K562 (cell line): ENCODE measurements at regions not wholly inside any gene's neighbourhood (a gene's known extent, or its start where the extent isn't known, plus 50 kb on each side); places are given as distances from the start of the nearest gene placed in this dataset.

Experiments used
- ATAC-seq: fragments of 200-7000 bp; cut with Tn5 transposase; 3 replicates; pipeline ENCODE4 v1.9.1; 2020; ENCODE audit warnings: moderate library complexity
- BruUV-seq: library from RNA; stranded (reverse); fragments of 400-500 nt; replicated peaks from 2 replicates; lab custom pipeline; 2021; lab: Mats Ljungman, UMichigan
- CTCF ChIA-PET: fragments of 300-600 bp; formaldehyde crosslinking; extraction: SDS; loops from one replicate; lab custom pipeline; 2021; ENCODE audit warnings: low intra/inter-chr PET ratio; lab: Yijun Ruan, JAX
- POLR2A ChIA-PET: fragments of 300-600, 350-650 bp; sonication (Branson Sonifier 250); formaldehyde crosslinking; extraction: SDS; loops from one replicate; lab custom pipeline; 2021; ENCODE audit warnings: antibody characterized with exemption, inconsistent platforms; lab: Yijun Ruan, JAX
- DNase-seq, 4 experiments: peaks; one replicate each; pipeline versions ENCODE4 v3.0.0 to v3.0.0-alpha.2; 2011 to 2018; ENCODE audit warnings: low spot score in 3 of 4, mixed read lengths in 3 of 4; ENCODE audit errors: extremely low read depth in 1 of 4
- FAIRE-seq: peaks from 2 replicates; lab custom pipeline; 2011; peaks lifted over from hg19 to GRCh38; lab: Jason Lieb, UNC
- H2AFZ ChIP-seq: 2 replicates; pipeline ENCODE4 v1.6.0; 2011; ENCODE audit warnings: low read depth, low read length, control low read depth, inconsistent platforms
- H3K27ac ChIP-seq: fragments of 200-600 bp; 3 replicates; pipeline ENCODE4 v1.8.0; 2011; ENCODE audit warnings: low read depth, mild to moderate bottlenecking, control low read depth, inconsistent platforms, low read length, moderate library complexity, mixed read lengths; ENCODE audit errors: extremely low read depth
- H3K27me3 ChIP-seq, 2 experiments: fragments of 300-600 bp in 1 of 2; 2 replicates in 1 of 2; 3 replicates in 1 of 2; pipeline versions ENCODE4 v1.6.0 to v1.8.0; 2011; ENCODE audit warnings: inconsistent platforms in 2 of 2, low read length in 2 of 2, mild to moderate bottlenecking in 1 of 2, mixed read lengths in 1 of 2, moderate library complexity in 1 of 2; ENCODE audit not compliant: control insufficient read depth in 2 of 2, insufficient read depth in 2 of 2
- H3K36me3 ChIP-seq: fragments of 300-600 bp; 3 replicates; pipeline ENCODE4 v1.8.0; 2011; ENCODE audit warnings: mild to moderate bottlenecking, low read length, inconsistent platforms; ENCODE audit not compliant: control insufficient read depth, insufficient read depth
- H3K4me1 ChIP-seq, 2 experiments: fragments of 200-600 bp in 1 of 2; replicated peaks in 1 of 2; 2 replicates in 1 of 2; 3 replicates in 1 of 2; pipeline versions ENCODE4 v1.5.1 to v1.8.0; 2011; ENCODE audit warnings: inconsistent platforms in 2 of 2, low read length in 2 of 2, mild to moderate bottlenecking in 1 of 2, mixed read lengths in 1 of 2, moderate library complexity in 1 of 2; ENCODE audit not compliant: control insufficient read depth in 2 of 2, insufficient read depth in 2 of 2
- H3K4me2 ChIP-seq: 2 replicates; pipeline ENCODE4 v1.6.1; 2011; ENCODE audit warnings: low read length, control low read depth, inconsistent platforms, mixed read lengths; ENCODE audit not compliant: insufficient read depth
- H3K4me3 ChIP-seq: fragments of 200-600 bp; sonication (generic), shearing (Covaris generic); 2 replicates; pipeline ENCODE4 v1.5.1; 2016; ENCODE audit warnings: control low read depth, inconsistent platforms
- H3K79me2 ChIP-seq: fragments of 200-600 bp; 3 replicates; pipeline ENCODE4 v1.8.0; 2011; ENCODE audit warnings: low read length, inconsistent platforms; ENCODE audit not compliant: control insufficient read depth, insufficient read depth
- H3K9ac ChIP-seq, 2 experiments: 2 replicates each; pipeline versions ENCODE4 v1.6.0 to v1.6.1; 2011; ENCODE audit warnings: low read depth in 2 of 2, low read length in 2 of 2, control low read depth in 1 of 2, inconsistent platforms in 1 of 2, mild to moderate bottlenecking in 1 of 2, mixed read lengths in 1 of 2; ENCODE audit not compliant: insufficient read depth in 1 of 2
- H3K9me1 ChIP-seq: one replicate; pipeline ENCODE4 v1.6.0; 2011; ENCODE audit warnings: inconsistent platforms, mild to moderate bottlenecking, low read length, moderate library complexity; ENCODE audit not compliant: control insufficient read depth, insufficient read depth
- H3K9me3 ChIP-seq: replicated peaks from 2 replicates; pipeline ENCODE4 v1.5.1; 2011; ENCODE audit warnings: low read depth, low read length, inconsistent platforms; ENCODE audit not compliant: control insufficient read depth, insufficient read depth
- H4K20me1 ChIP-seq: replicated peaks from 2 replicates; pipeline ENCODE4 v1.6.1; 2011; ENCODE audit warnings: low read length, inconsistent platforms, mixed read lengths; ENCODE audit not compliant: control insufficient read depth, insufficient read depth
- BHLHE40 ChIP-seq: IDR thresholded peaks from 2 replicates; pipeline ENCODE4 v1.6.1; 2011; ENCODE audit warnings: low read length, improper control_type of control experiment
- FOXA1 ChIP-seq: fragments of 450-650 bp; IDR thresholded peaks from 2 replicates; pipeline ENCODE4 v1.6.1; 2016; ENCODE audit warnings: mild to moderate bottlenecking, borderline replicate concordance
- FOXK2 ChIP-seq, 2 experiments: fragments of 450-650 bp; IDR thresholded peaks in 1 of 2; conservative IDR thresholded peaks in 1 of 2; 2 replicates each; pipeline ENCODE4 v1.6.1; 2016; ENCODE audit warnings: low read depth in 2 of 2, mild to moderate bottlenecking in 1 of 2
- ILF3 ChIP-seq: fragments of 450-650 bp; IDR thresholded peaks from 2 replicates; pipeline ENCODE4 v1.6.1; 2018; ENCODE audit warnings: antibody characterized with exemption, mild to moderate bottlenecking, moderate library complexity, borderline replicate concordance
- KAT7 ChIP-seq: sonication (generic); formaldehyde crosslinking; IDR thresholded peaks from 2 replicates; pipeline ENCODE4 v1.8.0; 2022; ENCODE audit warnings: missing genetic modification reagents, mild to moderate bottlenecking, borderline replicate concordance
- KDM4B ChIP-seq, 2 experiments: fragments of 450-650 bp in 1 of 2; sonication (generic) in 1 of 2; IDR thresholded peaks; 2 replicates each; pipeline ENCODE4 v1.6.1; 2016 to 2017; ENCODE audit warnings: borderline replicate concordance in 2 of 2, antibody characterized with exemption in 1 of 2, low read depth in 1 of 2, mild to moderate bottlenecking in 1 of 2
- LARP7 ChIP-seq: fragments of 450-650 bp; IDR thresholded peaks from 2 replicates; pipeline ENCODE4 v1.6.1; 2016
- MCM2 ChIP-seq: fragments of 450-650 bp; IDR thresholded peaks from 2 replicates; pipeline ENCODE4 v1.6.1; 2017; ENCODE audit warnings: low read depth, mild to moderate bottlenecking
- NBN ChIP-seq: fragments of 450-650 bp; IDR thresholded peaks from 2 replicates; pipeline ENCODE4 v1.6.1; 2016; ENCODE audit warnings: low read depth, mild to moderate bottlenecking
- NR3C1 ChIP-seq: sonication (generic); formaldehyde crosslinking; IDR thresholded peaks from 2 replicates; pipeline ENCODE4 v1.8.1; 2022; ENCODE audit warnings: missing genetic modification reagents
- PCBP1 ChIP-seq: fragments of 200-400 bp; formaldehyde crosslinking; IDR thresholded peaks from 2 replicates; pipeline ENCODE4 v1.6.1; 2018; ENCODE audit warnings: mild to moderate bottlenecking, low read depth, low read length; ENCODE audit not compliant: poor library complexity, severe bottlenecking
- RBM17 ChIP-seq: fragments of 200-400 bp; formaldehyde crosslinking; IDR thresholded peaks from 2 replicates; pipeline ENCODE4 v1.6.1; 2017; ENCODE audit warnings: low read depth, mild to moderate bottlenecking, low read length, borderline replicate concordance
- SMARCA4 ChIP-seq: fragments of 450-650 bp; IDR thresholded peaks from 2 replicates; pipeline ENCODE4 v1.6.1; 2016
- ZKSCAN8 ChIP-seq: fragments of 200-800 bp; sonication (Bioruptor generic); IDR thresholded peaks from 2 replicates; pipeline ENCODE4 v1.6.1; 2016; ENCODE audit warnings: missing genetic modification characterization, missing compliant biosample characterization
- ZNF174 ChIP-seq: fragments of 250-450 bp; sonication (Bioruptor Pico); IDR thresholded peaks from 2 replicates; pipeline ENCODE4 v1.4.0; 2020; ENCODE audit warnings: mild to moderate bottlenecking
- ZNF431 ChIP-seq: sonication (generic); formaldehyde crosslinking; IDR thresholded peaks from 2 replicates; pipeline ENCODE4 v1.8.0; 2022; ENCODE audit warnings: mild to moderate bottlenecking, missing genetic modification reagents
- ZNF57 ChIP-seq: fragments of 450-650 bp; formaldehyde crosslinking; IDR thresholded peaks from 2 replicates; pipeline ENCODE4 v1.4.0; 2020; ENCODE audit warnings: mild to moderate bottlenecking, moderate library complexity
- ZNF780A ChIP-seq: fragments of 250-450 bp; sonication (Bioruptor Pico); IDR thresholded peaks from 2 replicates; pipeline ENCODE4 v1.5.0; 2021; ENCODE audit warnings: mild to moderate bottlenecking
- WGBS: fragments of 100-300 bp; shearing (Covaris generic); methylation state at CpG from one replicate; pipeline ENCODE4 v1.1.6; 2016; ENCODE audit warnings: low coverage, mixed read lengths; ENCODE audit not compliant: insufficient coverage; ENCODE audit errors: missing lambda C conversion rate; 5-methylcytosine and 5-hydroxymethylcytosine counted together
- in situ Hi-C: fragments of 300-500 bp; cut with MboI; formaldehyde crosslinking; loops from 4 replicates; pipeline ENCODE4 v1.15.0; 2018; ENCODE audit warnings: inconsistent platforms, mixed read lengths
- intact Hi-C: fragments of 100-400 bp; cut with micrococcal nuclease; formaldehyde crosslinking; loops from 2 replicates; pipeline ENCODE4 v1.14.2; 2022
- TF ChIP-seq, protein P1 (sequence below): fragments of 250-450 bp; sonication (Bioruptor Pico); IDR thresholded peaks from 2 replicates; pipeline ENCODE4 v1.8.0; 2022; ENCODE audit warnings: moderate library complexity, mild to moderate bottlenecking, inconsistent platforms

DNA sequence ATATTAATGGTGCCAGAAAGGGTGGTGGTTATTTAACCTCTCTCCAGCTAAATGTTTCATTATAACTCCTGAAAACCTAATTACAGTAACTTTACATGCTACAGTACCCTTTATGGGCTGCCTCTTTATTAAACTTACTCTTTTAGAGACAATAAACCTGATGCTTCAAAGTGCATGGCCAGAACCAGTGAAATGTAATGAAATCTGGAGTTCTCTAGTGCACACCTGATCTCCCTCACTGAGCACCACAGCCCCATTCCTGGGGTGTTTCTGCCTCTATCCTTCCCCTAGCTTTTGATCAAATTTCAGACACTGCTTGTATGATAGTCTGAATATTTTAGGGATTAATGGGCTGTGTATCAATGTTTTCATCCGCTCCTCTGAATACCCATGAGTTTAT is 306.5 kb upstream of the WWC1 start:
- TF ChIP-seq ZNF780A (CRISPR knock-in tag) (no peak), PCBP1 (no peak), SMARCA4 (no peak), ILF3 (no peak), ZNF174 (no peak), RBM17 (no peak), ZNF431 (no peak), ZNF57 (no peak), FOXA1 (no peak)
- no peaks in the 10 kb centered on the region for H4K20me1 ChIP-seq
- in situ Hi-C loops, result no loop called here
- no peaks in the 10 kb centered on the region for H3K4me1 ChIP-seq
- CTCF ChIA-PET, result no interaction called here
- FAIRE-seq, result no peak
- no TSS peak for BruUV-seq
- no peak overlapping the region for H3K4me3 ChIP-seq
- no peak overlapping the region for H3K9ac ChIP-seq
- H3K9me3 ChIP-seq, result no peaks in the 10 kb centered on the region
- H3K9me1 ChIP-seq, result no peaks in the 10 kb centered on the region
- H2AFZ ChIP-seq, result no peak overlapping the region
- POLR2A ChIA-PET, result no interaction called here
- no peak overlapping the region for H3K4me2 ChIP-seq
- no peak for DNase-seq
- intact Hi-C loops, result no loop called here
- WGBS, result 0% methylated on average over 1 of the region's 1 CpG
- H3K27ac ChIP-seq, result no peak overlapping the region
- no peak for ATAC-seq
- no peaks in the 10 kb centered on the region for H3K79me2 ChIP-seq
- H3K36me3 ChIP-seq, result no peaks in the 10 kb centered on the region
- no peaks in the 10 kb centered on the region for H3K27me3 ChIP-seq

- no TSS peak for BruUV-seq
- WGBS, result 0% methylated on average over 8 of the region's 8 CpGs
- TF ChIP-seq NBN (no peak), NR3C1 (CRISPR knock-in tag) (no peak), LARP7 (no peak), FOXK2 (conservative IDR thresholded peaks at IDR 0.05 in 1 of 2, IDR thresholded peaks at IDR 0.05 in 1 of 2; ENCODE audit: low read depth in 2 of 2) (no peak), ZKSCAN8 (CRISPR knock-in tag) (no peak), KDM4B (IDR thresholded peaks at IDR 0.05; ENCODE audit: borderline replicate concordance in 2 of 2, low read depth in 1 of 2) (no peak), BHLHE40 (no peak), MCM2 (no peak), KAT7 (CRISPR knock-in tag) (no peak)
- TF ChIP-seq, protein P1, sequence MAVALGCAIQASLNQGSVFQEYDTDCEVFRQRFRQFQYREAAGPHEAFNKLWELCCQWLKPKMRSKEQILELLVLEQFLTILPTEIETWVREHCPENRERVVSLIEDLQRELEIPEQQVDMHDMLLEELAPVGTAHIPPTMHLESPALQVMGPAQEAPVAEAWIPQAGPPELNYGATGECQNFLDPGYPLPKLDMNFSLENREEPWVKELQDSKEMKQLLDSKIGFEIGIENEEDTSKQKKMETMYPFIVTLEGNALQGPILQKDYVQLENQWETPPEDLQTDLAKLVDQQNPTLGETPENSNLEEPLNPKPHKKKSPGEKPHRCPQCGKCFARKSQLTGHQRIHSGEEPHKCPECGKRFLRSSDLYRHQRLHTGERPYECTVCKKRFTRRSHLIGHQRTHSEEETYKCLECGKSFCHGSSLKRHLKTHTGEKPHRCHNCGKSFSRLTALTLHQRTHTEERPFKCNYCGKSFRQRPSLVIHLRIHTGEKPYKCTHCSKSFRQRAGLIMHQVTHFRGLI, result no peak
- Histone ChIP-seq H3K36me3 (no peaks in the 10 kb centered on the region), H3K9ac (no peak overlapping the region), H3K9me1 (no peaks in the 10 kb centered on the region), H2AFZ (no peak overlapping the region), H4K20me1 (no peaks in the 10 kb centered on the region), H3K27ac (no peak overlapping the region), H3K9me3 (no peaks in the 10 kb centered on the region), H3K4me3 (no peak overlapping the region), H3K27me3 (no peaks in the 10 kb centered on the region), H3K79me2 (no peaks in the 10 kb centered on the region), H3K4me1 (no peaks in the 10 kb centered on the region), H3K4me2 (no peak overlapping the region)
- POLR2A ChIA-PET, result interaction anchor here (0.8 kb wide), 1 partner anchor 20 kb away, joined by 3 read pairs; no protein-coding TSS in a partner anchor
- FAIRE-seq (no peak), ATAC-seq (no peak), DNase-seq (no peak)
- CTCF ChIA-PET, result interaction anchor here (0.6 kb wide), 1 partner anchor 339 kb away, joined by 3 read pairs; no protein-coding TSS in a partner anchor
- in situ Hi-C loops (no loop called here), intact Hi-C loops (no loop called here)
Observed at GRCh38 chr5:167985373-167985772, 306.1 kb upstream of the WWC1 start.
